Hepatocyte (in vitro differentiated cells): ENCODE measurements at regions not wholly inside any gene's neighbourhood (a gene's known extent, or its start where the extent isn't known, plus 50 kb on each side); places are given as distances from the start of the nearest gene placed in this dataset.
"Not testable (repeated sequence)": the region's sequence is repeated elsewhere in the genome, so short reads cannot be mapped to it uniquely, and the experiment has no call there.

Source experiments
- DNase-seq: peaks from one replicate; pipeline ENCODE4 v3.0.0-alpha.2; 2016; ENCODE audit warnings: low spot score
- H2AFZ ChIP-seq: fragments of 200-600 bp; sonication (generic); 2 replicates; pipeline ENCODE4 v1.6.0; 2016; ENCODE audit warnings: antibody characterized with exemption, mild to moderate bottlenecking
- H3K27ac ChIP-seq: fragments of 200-600 bp; sonication (generic); 2 replicates; pipeline ENCODE4 v1.5.1; 2016; ENCODE audit warnings: mild to moderate bottlenecking
- H3K27me3 ChIP-seq: fragments of 200-600 bp; sonication (generic); 2 replicates; pipeline ENCODE4 v1.6.1; 2016
- H3K36me3 ChIP-seq: fragments of 200-600 bp; sonication (generic); replicated peaks from 2 replicates; pipeline ENCODE4 v1.5.1; 2016; ENCODE audit warnings: low read depth; ENCODE audit not compliant: insufficient read depth
- H3K4me1 ChIP-seq: fragments of 200-600 bp; sonication (generic); 2 replicates; pipeline ENCODE4 v1.5.1; 2016; ENCODE audit warnings: mild to moderate bottlenecking, moderate library complexity; ENCODE audit not compliant: insufficient read depth
- H3K4me2 ChIP-seq: fragments of 200-600 bp; sonication (generic); 2 replicates; pipeline ENCODE4 v1.6.0; 2016
- H3K4me3 ChIP-seq: fragments of 200-600 bp; sonication (generic); 2 replicates; pipeline ENCODE4 v1.5.1; 2016; ENCODE audit warnings: mild to moderate bottlenecking
- H3K79me2 ChIP-seq: fragments of 200-600 bp; sonication (generic); 2 replicates; pipeline ENCODE4 v1.6.0; 2017; ENCODE audit warnings: mild to moderate bottlenecking
- H3K9me2 ChIP-seq: fragments of 200-600 bp; sonication (generic); replicated peaks from 2 replicates; pipeline ENCODE4 v1.6.0; 2017; ENCODE audit warnings: mild to moderate bottlenecking; ENCODE audit not compliant: insufficient read depth
- H3K9me3 ChIP-seq: fragments of 200-600 bp; sonication (generic); 2 replicates; pipeline ENCODE4 v1.5.1; 2016; ENCODE audit warnings: low read depth, mild to moderate bottlenecking
- H4K20me1 ChIP-seq: fragments of 200-600 bp; sonication (generic); 2 replicates; pipeline ENCODE4 v1.6.0; 2016; ENCODE audit warnings: mild to moderate bottlenecking; ENCODE audit not compliant: insufficient read depth, poor library complexity, severe bottlenecking
- CTCF ChIP-seq: fragments of 200-600 bp; sonication (generic); IDR thresholded peaks from 2 replicates; pipeline ENCODE4 v1.5.1; 2016; ENCODE audit warnings: antibody characterized with exemption, mild to moderate bottlenecking; ENCODE audit not compliant: poor library complexity
- EZH2 ChIP-seq: fragments of 200-600 bp; sonication (generic); IDR thresholded peaks from 2 replicates; pipeline ENCODE4 v1.6.1; 2016; ENCODE audit warnings: antibody characterized with exemption, mild to moderate bottlenecking, borderline replicate concordance
- EZH2phosphoT487 ChIP-seq: fragments of 200-600 bp; sonication (generic); IDR thresholded peaks from one replicate; pipeline ENCODE4 v1.6.1; 2018; ENCODE audit warnings: antibody characterized with exemption, mild to moderate bottlenecking, low read depth, moderate library complexity; ENCODE audit not compliant: unreplicated experiment, severe bottlenecking
- WGBS: methylation state at CpG from one replicate; pipeline ENCODE4 v1.1.6; 2016; ENCODE audit warnings: low lambda C conversion rate; ENCODE audit errors: missing lambda C conversion rate; 5-methylcytosine and 5-hydroxymethylcytosine counted together

DNA sequence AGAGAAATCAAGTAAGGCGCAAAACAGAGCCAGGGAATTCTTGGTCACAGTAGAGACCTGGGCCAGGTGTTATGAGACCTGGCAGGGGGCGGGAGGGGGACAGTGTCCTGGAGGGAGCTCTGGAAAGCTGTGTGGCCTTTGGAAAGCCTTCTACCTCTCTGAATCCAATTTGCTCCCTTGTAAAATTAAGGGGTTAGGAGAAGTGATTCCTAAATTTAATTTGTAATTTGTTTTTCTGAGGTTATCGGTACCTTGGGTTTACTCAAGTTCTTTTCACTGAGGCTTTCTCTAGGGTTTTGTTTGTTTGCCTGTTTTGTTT is 920.8 kb downstream of the TYW1 start:
- H3K79me2 ChIP-seq, result no peaks in the 10 kb centered on the region
- no peak for TF ChIP-seq CTCF
- no peak for TF ChIP-seq EZH2phosphoT487
- no peak for TF ChIP-seq EZH2
- H3K9me3 ChIP-seq, result no peaks in the 10 kb centered on the region
- no peaks in the 10 kb centered on the region for H4K20me1 ChIP-seq
- H2AFZ ChIP-seq, result no peak overlapping the region
- WGBS, result 91% methylated on average over 3 of the region's 3 CpGs
- H3K36me3 ChIP-seq, result no peaks in the 10 kb centered on the region
- no peak for DNase-seq
- H3K27ac ChIP-seq, result no peak overlapping the region
- H3K27me3 ChIP-seq, result no peaks in the 10 kb centered on the region
- no peaks in the 10 kb centered on the region for H3K9me2 ChIP-seq
- no peaks in the 10 kb centered on the region for H3K4me1 ChIP-seq
- no peak overlapping the region for H3K4me3 ChIP-seq
- no peak overlapping the region for H3K4me2 ChIP-seq

DNA sequence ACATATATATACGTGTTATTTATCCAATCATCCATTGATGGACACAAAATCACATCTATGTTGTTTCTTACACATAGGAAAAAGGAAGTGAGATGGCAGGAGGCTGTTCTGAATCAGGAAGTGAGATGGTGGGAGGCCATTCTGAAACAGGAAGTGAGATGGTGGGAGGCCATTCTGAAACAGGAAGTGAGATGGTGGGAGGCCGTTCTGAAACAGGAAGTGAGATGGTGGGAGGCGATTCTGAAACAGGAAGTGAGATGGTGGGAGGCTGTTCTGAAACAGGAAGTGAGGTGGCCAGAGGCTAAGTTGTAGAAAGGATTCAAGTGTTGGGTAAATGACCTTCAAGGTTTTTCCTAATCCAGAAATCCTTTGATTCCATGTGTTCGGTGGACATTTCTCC is 921.5 kb downstream of the TYW1 start:
- DNase-seq, result no peak
- Histone ChIP-seq H4K20me1 (no peaks in the 10 kb centered on the region), H3K27ac (no peak overlapping the region), H2AFZ (no peak overlapping the region), H3K36me3 (no peaks in the 10 kb centered on the region), H3K4me2 (no peak overlapping the region), H3K9me3 (no peaks in the 10 kb centered on the region), H3K27me3 (no peaks in the 10 kb centered on the region), H3K4me1 (no peaks in the 10 kb centered on the region), H3K9me2 (no peaks in the 10 kb centered on the region), H3K4me3 (no peak overlapping the region), H3K79me2 (no peaks in the 10 kb centered on the region)
- TF ChIP-seq EZH2phosphoT487 (no peak), EZH2 (no peak), CTCF (no peak)
- 94% methylated on average over 4 of the region's 4 CpGs for WGBS

DNA sequence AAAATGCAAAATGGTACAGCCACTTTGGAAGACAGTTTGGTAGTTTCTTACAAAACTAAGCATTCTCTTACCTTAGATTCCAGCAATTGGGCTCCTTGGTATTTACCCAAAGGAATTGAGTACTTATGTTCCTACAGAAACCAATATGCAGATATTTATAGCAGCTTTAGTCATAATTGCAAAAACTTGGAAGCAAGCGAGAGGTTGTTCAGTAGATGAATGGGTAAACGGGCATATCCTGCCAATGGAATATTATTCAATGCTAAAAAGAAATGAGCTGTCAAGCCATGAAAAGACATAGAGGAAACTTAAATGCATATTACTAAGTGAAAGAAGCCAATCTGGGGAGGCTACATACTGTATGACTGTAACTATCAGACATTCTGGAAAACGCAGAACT is 926.7 kb downstream of the TYW1 start:
- TF ChIP-seq CTCF (no peak), EZH2phosphoT487 (no peak), EZH2 (no peak)
- Histone ChIP-seq H3K27me3 (no peaks in the 10 kb centered on the region), H3K9me2 (no peaks in the 10 kb centered on the region), H3K36me3 (no peaks in the 10 kb centered on the region), H3K79me2 (no peaks in the 10 kb centered on the region), H2AFZ (no peak overlapping the region), H3K9me3 (no peaks in the 10 kb centered on the region), H3K4me3 (no peak overlapping the region), H4K20me1 (no peaks in the 10 kb centered on the region), H3K4me1 (no peaks in the 10 kb centered on the region), H3K27ac (no peak overlapping the region), H3K4me2 (no peak overlapping the region)
- WGBS, result 95% methylated on average over 3 of the region's 3 CpGs
- no peak for DNase-seq

GRCh38 chr7:67928141-67928540 is 931.5 kb downstream of the TYW1 start:
- Histone ChIP-seq H3K4me2 (no peak overlapping the region), H3K36me3 (no peaks in the 10 kb centered on the region), H3K27ac (no peak overlapping the region), H4K20me1 (no peaks in the 10 kb centered on the region), H3K4me3 (no peak overlapping the region), H3K4me1 (no peaks in the 10 kb centered on the region), H3K79me2 (no peaks in the 10 kb centered on the region), H3K9me3 (no peaks in the 10 kb centered on the region), H2AFZ (no peak overlapping the region), H3K27me3 (no peaks in the 10 kb centered on the region), H3K9me2 (no peaks in the 10 kb centered on the region)
- TF ChIP-seq EZH2phosphoT487 (no peak), CTCF (no peak), EZH2 (no peak)
- no peak for DNase-seq
- 69% methylated on average over 5 of the region's 5 CpGs for WGBS

- H3K79me2 ChIP-seq, H3K36me3 ChIP-seq, H3K4me3 ChIP-seq, H3K4me2 ChIP-seq, H3K4me1 ChIP-seq, H4K20me1 ChIP-seq, DNase-seq, H3K27ac ChIP-seq, H3K27me3 ChIP-seq, H3K9me2 ChIP-seq, H3K9me3 ChIP-seq, H2AFZ ChIP-seq: not testable (repeated sequence)
- WGBS, result 82% methylated on average over 8 of the region's 8 CpGs
Measured at GRCh38 chr7:67936447-67936846, 939.8 kb downstream of the TYW1 start.
